Activated naive CD4-positive, alpha-beta T cell treated with Interleukin-2 at 50 U/mL for 16 hours (primary cell): ENCODE measurements at regions not wholly inside any gene's neighbourhood (a gene's known extent, or its start where the extent isn't known, plus 50 kb on each side); places are given as distances from the start of the nearest gene placed in this dataset.
"Not testable (repeated sequence)": the region's sequence is repeated elsewhere in the genome, so short reads cannot be mapped to it uniquely, and the experiment has no call there.

Experiments used
- DNase-seq: peaks from one replicate; pipeline ENCODE4 v3.0.0-alpha.2; 2020

GRCh38 chr4:189494407-189494806, 446.3 kb upstream of the FRG1 start:
- DNase-seq, result no peak

DNA sequence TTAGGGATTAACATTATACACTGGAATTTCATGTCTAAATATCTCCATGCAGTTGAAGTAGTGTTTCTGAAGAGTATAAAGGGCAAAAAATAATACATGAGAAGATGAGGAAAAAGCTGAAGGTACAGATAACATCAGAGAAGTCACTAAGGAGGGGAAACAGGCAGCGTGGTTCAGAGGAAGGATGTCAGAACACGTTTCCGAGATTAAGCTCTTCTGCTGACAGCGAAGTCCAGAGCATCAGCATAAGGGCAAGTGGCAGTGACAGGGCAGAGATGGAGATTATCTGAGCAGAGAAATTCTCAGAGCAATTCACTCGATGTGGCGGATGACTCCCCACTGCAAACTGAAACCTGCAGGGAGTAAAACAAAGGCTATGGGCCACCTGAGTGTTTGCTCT, 443.2 kb upstream of the FRG1 start:
- DNase-seq, result no peak

DNA sequence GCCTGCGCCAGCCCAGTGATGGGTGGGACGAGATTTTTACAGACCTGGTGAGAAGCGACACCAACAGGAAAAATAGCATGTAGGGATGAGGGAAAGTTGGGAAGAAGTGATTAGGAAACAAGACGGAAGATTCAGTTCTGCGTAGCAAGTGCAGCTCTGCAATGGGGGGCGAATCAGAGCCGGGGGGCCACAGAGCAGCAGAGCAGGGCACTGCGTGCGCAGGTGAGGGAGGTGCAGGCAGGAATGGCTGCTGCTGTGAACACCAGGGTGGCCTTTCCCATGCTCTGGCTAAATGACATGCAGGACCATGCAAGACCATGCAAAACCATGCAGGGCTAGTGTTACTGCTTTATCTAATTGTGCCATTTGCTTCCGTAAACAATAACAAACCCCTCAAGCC, 442.7 kb upstream of the FRG1 start:
- DNase-seq, result no peak

GRCh38 chr4:189498457-189498856, 442.2 kb upstream of the FRG1 start:
- no peak for DNase-seq

DNA sequence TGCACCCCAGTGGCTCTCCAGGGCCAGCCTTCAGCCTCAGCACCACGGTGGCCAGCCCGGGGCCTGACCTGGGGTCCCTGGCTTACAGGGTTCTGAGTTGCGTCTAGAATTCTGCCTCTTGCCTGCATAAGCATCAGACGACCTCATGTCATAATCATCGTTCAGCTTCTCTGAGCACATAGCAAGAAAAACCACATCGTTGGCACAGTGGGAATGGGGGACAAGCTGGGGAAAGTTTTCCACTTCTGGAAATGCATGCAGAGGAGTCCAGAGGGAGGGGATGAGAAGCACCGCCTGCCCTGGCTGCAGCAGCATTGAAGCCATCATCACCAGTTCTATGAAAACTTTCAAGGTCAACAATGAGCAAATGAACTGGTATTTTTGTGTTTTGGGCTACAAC, 441.0 kb upstream of the FRG1 start:
- no peak for DNase-seq

GRCh38 chr4:189500970-189501369, 439.7 kb upstream of the FRG1 start:
- DNase-seq, result no peak

- DNase-seq, result no peak
Measured at GRCh38 chr4:189502841-189503435, 437.7 kb upstream of the FRG1 start.

- no peak for DNase-seq
Measured at GRCh38 chr4:189504220-189504619, 436.5 kb upstream of the FRG1 start.

- DNase-seq, result no peak
Measured at GRCh38 chr4:189505380-189505779, 435.3 kb upstream of the FRG1 start.

DNA sequence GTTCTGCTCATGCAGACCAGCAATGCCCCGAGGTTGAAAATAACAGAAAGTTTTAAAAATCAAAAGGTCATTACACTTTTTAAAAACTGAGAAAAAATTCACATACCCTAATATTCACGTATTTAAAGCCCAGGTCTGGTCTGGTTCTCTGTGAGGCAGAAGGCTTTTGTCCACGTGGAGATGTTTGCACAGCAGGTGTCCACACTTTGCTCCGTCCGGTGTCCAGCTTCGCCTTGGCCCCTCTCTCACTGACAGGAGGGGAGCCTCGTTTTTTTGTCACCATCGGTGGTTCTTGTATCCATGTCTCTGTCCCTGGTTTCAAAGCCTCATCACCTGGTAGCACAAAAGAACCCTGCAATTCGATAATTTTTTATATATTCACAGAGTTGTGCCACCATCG, 434.6 kb upstream of the FRG1 start:
- no peak for DNase-seq

GRCh38 chr4:189507060-189507459, 433.6 kb upstream of the FRG1 start:
- no peak for DNase-seq

DNA sequence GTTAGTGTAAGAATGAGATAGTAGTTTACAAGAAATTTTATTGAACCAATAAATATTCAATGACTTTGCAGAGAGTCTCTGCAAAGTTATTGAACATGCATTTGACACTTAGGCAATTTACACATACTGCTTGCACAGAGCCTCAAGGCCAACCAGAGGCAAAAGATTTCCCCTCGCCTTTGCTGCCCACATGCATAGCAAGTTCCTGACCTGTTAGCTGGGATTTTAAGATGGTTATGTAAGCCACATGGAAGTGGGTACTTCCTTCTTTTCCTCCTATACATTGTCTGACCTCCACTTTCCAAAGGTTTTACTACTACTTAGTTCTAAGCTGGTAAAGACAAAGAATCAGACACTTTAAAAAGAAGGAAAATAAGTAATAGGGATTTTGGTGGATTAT, 430.1 kb upstream of the FRG1 start:
- DNase-seq, result no peak

GRCh38 chr4:189511581-189511980, 429.1 kb upstream of the FRG1 start:
- no peak for DNase-seq

- no peak for DNase-seq
Measured at GRCh38 chr4:189513421-189513820, 427.3 kb upstream of the FRG1 start.

DNA sequence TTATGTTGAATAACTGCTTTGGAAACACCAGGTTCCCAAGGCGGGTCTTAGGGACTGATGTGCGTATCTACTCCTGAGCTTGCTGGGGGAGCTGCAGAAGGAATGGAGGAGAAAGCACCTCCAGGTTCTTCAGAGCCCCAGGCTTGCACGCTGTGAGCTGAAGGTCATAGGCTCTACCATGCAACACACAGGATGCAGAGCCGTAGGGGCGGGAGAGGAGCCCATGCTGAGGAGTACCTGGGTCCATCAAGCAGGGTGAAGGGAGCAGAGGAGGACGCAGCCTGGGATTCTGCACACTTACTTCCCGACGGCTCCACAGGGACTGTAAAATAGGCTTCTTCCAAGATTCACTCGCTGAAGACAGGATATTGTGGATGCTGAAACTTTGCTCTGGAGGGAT, 426.5 kb upstream of the FRG1 start:
- DNase-seq, result no peak

- DNase-seq, result no peak
Measured at GRCh38 chr4:189516902-189517301, 423.8 kb upstream of the FRG1 start.

- no peak for DNase-seq
Measured at GRCh38 chr4:189519186-189519585, 421.5 kb upstream of the FRG1 start.

GRCh38 chr4:189525304-189525703, 415.4 kb upstream of the FRG1 start:
- DNase-seq, result no peak

DNA sequence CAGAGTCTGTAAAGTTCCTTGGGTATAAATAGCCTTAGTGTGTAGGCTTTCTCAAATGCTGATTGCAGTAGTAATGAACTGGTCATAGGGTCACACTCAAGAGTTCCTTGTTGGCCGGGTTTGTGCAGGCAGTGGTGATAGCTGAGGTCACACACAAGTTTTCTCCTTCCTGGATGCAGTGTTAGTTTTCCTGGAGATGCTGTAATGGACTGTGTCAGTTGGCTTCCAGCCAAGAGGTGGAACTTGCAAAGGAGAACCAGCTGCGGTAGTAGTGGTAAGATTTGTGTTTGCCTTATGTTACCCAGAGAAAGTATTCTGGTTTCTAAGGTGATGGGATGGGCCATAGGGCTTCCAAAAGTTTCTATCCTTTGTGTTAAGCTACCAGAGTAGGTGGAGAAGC, 409.8 kb upstream of the FRG1 start:
- DNase-seq, result no peak

- no peak for DNase-seq
Measured at GRCh38 chr4:189533603-189534002, 407.1 kb upstream of the FRG1 start.

- no peak for DNase-seq
Measured at GRCh38 chr4:189547559-189547958, 393.1 kb upstream of the FRG1 start.

DNA sequence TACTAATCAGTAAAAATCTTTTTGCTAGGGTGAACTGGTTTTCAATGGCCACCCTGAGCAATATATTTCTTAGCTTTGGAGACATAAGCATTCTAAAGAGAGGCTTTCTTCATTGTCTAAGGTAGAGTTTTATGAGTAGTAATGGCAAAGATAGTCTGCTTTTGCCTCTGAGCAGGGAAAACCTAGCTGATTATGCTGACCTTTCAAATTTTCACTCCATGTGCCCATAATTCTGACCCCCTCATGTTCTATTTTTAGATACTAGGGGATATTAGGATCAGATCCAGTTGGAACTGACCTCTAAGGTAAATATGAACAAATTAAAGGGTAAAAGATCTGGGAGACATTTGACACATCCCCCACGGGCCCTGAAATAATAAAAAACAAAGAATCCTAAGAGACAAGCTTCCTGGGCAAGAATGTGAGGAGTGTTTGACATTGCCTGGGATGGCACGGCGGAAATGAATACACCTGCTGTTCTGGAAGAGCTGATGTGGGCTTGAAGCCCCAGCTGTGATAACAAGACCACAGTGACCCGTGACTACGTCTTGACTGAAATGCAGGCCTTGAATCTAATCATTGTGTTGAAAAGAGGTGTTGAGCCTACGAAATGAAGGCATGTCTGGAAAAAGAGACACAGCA, 392.1 kb upstream of the FRG1 start:
- no peak for DNase-seq

DNA sequence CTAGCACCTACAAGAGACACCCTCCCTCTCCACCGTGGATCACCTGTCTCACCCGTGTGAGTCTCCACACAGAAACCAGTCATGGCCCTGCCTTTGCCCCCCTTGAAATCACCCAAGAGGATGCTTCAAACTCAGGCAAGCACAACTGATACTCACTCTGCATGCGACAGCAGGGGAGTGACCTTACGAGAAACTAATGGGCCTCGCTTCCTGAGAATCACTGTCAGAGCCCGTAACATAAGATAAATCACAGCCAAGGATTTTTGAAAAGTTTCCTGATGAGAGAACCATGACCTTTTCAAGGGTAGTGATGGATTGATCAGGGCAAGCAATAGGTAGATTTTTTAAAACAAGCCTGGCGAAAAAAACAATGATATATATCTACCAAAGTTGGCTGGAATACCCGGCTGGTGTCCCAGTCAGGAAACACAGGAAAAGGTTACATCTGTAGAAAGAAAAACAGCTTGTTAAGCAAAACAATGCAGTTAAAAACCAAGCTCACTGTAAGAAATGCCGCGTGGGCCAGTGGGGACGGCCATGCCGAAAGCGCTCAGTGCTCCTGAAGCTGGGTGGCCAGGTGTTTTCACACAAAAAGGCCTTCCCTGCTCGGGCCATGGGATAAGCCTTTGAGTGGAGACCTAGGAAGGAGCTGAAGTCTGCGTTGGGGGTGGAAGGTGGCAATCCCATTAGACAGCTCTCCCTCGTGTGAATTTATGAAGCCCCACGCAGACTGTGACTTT, 388.6 kb upstream of the FRG1 start:
- DNase-seq, result not testable (repeated sequence)

DNA sequence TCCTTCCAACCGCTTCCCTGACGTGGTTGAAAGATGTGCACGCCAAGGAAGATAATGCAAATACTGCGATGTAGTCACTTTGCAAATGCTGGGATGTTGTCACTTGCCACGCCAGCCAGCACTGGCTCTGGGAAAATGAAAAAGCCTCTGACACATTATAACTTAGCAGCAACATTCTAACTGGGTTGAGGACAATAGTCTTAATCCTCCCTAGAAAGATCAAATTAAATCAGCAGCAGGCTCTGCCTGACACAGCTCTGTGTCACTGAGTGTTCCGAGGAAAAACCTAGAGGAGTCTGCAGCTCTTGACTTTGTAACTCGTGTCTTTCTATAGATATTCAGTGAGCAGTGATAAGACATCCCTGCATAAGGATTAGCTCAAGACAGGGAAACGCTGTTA, 380.1 kb upstream of the FRG1 start:
- not testable (repeated sequence) for DNase-seq

DNA sequence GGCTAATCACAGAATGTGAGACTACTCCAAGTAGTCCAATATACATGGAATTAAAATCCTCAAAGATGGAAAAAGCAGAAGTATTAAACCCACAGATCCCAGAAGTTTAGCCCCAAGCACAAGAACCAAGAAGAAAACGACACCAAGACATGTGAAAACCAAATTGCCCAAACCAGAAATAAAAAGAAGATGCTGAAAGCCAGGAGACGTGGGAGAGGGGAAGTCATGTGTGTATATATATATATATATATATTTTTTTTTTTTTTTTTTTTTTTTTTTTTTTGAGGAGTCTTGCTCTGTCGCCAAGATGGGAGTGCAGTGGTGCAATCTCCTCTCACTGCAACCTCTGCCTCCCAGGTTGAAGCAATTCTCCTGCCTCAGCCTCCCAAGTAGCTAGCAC, 376.9 kb upstream of the FRG1 start:
- not testable (repeated sequence) for DNase-seq
